SKM-1 (cell line): ENCODE measurements at regions not wholly inside any gene's neighbourhood (a gene's known extent, or its start where the extent isn't known, plus 50 kb on each side); places are given as distances from the start of the nearest gene placed in this dataset.

ENCODE experiments used
- DNase-seq: peaks from one replicate; lab custom pipeline; 2025; ENCODE audit not compliant: unreplicated experiment; lab: John Stamatoyannopoulos, UW

DNA sequence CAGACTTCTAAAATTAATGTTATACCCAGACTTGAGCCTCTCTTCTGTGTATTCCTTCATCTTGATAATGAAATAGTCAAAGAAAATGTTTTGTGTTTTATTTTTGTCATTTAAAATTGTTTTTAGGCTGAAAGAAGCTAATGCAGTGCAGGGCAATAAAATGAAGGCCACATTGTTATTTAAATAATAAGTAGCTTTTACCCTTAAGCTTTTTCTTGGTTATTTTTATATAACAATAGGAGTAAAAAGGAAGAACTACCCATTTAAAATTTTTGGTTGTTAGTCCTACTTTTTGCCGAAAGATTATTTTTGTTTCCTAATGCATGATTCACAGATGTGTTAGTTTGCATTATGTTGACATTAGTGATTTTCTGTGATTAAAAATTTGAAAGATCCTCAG, 181.0 kb upstream of the MEOX2 start:
- DNase-seq: no peak

DNA sequence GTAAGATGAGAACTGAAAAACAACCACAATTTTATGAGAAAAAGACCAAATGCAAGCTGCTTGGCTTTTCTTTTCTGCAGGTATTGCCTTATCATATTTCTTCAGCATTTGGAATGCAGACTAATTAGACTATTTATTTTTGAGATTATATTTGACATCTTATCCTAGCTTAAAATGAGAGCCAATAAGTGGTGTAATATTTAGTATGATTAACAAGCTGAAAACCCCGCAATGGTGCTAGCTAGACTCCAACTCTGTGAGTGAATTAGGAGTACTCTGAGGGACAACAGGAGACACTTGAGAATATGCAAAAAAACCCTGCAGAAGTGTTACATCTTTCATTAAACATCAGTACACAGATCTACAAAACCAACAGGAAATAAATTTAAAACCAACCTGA, 180.3 kb upstream of the MEOX2 start:
- DNase-seq: no peak

DNA sequence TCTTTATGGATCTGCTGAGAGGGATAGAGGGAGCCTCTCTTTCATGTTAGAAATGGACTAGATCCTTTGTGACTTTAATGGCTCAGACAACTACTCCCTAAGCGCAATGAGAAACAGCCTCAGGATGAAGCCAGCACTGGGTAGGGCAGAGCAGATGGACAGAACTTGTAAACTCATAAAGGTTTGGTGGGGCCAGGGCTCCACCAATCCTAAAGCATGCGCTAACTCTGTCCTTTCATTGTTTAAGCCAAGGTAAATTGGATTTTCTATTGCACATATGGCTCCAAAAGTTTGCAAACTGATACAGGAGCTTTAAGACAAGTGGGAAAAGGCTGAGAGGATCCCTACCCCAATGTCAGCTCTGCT, 178.1 kb upstream of the MEOX2 start:
- DNase-seq: no peak

DNA sequence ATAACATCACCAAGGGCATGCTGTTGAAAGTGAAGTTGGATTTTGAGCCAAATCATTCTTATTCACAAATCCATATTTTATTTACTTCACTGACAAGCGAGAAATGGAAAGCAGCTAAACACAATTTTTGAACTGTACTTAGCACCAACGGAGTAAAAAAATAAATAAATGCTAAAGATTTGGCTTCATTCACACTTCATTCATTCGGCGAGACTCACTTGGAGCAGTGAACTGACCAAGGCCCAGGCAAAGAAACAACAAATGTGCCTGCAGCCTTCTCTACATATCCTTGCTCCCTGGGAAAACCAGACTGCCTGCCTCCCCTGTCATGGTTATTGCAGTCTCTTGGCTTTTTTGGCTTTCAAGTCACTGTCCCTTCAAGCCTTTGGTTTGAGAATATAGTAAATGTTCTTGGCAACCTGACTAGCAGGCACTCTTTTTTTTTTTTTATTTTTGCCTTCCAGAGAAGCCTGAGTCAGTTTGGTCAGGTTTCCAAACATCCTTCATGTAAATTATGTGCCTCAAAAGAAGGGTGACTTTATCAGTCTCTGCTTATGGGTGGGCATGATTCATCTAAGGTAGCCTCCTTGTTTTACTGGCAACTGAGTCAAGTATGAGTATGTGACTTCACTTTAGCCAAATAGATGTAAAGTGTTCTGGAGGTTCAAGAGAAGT, 177.6 kb upstream of the MEOX2 start:
- DNase-seq: no peak

- no peak for DNase-seq
Measured at GRCh38 chr7:15862781-15863165, 176.3 kb upstream of the MEOX2 start.

- no peak for DNase-seq
Measured at GRCh38 chr7:15862016-15862780, 175.7 kb upstream of the MEOX2 start.

DNA sequence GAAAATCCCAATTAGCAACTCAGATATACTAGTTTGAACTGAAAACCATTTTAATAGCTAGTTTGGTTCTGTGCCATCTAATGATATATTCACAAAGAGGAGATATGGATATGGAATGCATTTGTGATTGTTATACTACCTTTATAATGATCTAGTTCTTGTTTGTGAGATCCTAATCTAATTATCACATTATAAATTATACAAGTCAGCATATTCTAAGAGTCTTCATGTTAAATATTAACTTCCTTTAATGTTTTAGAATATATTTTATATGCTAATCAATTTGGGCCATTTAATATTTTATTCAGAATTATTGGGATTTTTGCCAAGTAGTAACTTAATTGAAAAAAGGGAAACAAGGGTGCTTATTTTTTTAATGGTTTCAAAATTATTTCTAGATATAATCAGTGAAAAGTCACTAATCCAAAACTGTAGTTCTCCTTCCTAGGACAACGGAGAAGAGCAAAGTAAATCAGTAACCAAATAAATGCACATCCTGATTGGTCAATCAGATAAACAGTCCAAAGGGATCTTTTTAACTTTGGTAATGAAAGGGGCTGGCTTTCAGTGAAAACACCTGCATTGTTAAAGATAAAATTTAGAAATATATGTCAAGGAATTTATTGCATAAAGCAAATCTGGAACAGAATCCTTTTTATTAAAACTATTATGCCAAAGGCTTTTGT, 173.9 kb upstream of the MEOX2 start:
- no peak for DNase-seq

GRCh38 chr7:15857026-15857425, 170.5 kb upstream of the MEOX2 start:
- DNase-seq: no peak

DNA sequence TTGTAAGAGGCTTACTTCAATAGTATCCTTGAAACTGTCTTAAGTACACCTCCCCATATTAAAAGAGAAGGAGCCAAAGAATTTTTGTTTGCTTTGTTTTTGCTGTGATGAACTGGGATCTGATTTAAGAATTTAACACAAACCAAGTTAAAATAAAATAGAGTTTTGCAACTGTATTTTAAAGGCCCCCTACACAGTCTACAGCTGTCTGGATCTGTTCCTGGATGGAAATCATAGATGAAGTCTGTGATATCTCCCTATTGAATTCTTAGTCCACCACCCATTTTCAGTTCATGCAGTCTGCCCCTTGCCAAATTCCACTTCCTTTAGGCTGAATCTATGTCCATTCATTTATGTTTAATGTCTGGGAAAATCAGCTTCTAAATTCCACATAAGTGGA, 169.8 kb upstream of the MEOX2 start:
- no peak for DNase-seq

DNA sequence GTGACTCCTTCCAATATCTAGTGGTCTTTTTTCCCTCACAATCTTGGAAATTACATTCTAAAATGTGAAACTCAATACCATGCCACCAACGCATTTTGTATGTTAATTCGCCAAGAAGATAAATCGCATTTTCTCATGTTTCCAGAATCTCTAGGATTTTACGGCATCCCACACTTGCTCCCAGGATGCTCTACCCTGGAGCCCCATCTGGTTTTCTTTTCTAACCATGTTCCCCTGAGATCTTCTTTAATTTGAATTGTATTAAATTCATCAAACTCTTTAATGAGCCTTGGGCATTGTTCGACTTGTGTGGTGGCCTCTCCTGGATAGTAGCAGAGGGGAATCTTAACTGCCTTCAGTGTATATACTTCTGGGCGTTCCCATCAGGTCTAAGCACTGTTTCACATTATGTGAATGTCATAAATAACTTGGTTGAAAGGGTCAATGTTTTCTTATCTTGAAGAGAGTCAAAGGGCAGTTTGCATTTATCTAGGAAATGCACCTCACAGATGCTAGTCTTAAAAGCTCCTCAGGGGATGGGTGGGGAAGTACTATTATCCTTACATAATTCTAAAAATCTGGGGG, 169.1 kb upstream of the MEOX2 start:
- DNase-seq: no peak

DNA sequence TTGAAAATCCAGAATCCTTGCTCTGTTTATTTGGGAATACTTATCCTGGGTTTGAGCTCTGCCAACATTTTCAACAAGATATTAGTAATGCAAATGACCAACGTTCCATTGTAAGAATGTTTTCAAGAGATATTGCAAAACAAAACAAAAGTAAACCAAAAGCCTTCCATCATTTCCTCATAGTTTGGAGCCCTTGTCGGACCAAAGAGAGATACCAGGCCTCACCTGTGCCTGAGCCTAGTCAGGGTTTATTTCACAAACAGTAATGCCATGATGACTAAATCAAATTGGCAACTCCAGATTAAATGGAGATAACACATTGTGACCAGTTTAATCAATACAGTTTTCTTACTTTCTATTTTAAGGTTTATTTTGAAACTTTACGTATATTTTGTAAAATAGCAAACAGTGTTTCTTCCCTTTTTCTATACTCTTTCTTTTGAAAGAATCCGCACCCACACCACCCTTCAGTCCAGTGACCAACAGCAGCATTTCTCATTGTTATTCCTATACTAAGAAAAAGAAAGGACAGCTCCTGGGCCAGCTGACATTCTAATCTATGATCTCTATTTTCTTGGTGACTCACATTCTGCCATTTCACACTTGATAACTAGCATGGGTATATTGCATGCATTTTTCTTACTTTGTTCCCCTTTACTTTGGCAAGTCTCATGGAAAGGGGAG, 168.5 kb upstream of the MEOX2 start:
- DNase-seq: no peak

GRCh38 chr7:15853832-15854470, 167.5 kb upstream of the MEOX2 start:
- DNase-seq: no peak

DNA sequence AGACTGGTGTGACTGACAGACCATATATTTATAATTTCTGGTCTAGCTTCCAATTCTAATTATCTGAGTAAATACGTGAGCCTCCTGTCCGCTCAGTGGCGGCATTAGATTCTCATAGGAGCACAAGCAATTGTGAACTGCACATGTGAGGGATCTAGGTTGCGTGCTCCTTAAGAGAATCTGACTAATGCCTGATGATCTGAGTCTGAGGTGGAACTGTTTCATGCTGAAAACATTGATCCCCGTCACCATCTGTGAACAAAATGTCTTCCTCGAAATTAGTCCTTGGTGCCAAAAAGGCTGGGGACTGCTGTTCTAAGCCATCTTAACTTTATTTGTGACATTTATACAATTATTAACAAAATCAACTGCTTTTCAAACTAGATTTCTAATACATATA, 164.7 kb upstream of the MEOX2 start:
- DNase-seq: no peak

DNA sequence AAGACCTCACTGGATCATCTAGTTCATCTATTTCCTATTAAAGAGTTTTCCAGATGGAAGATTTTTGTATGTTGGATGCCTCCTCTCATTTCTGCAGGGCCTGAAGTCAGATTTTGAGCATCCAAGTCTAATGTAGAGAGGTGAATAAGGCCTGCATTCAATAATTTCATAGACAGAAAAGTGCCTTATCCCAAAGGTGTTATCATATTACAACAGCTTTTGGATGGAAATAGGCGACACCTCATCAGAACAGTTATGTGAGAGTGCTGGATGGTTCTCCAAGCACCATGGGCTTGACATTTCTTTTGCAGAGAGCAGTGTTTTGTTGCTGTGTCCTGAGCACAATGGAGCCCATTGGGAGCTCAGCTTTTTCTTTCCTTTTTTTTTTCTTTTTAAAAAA, 162.4 kb upstream of the MEOX2 start:
- no peak for DNase-seq

GRCh38 chr7:15848362-15848761, 161.9 kb upstream of the MEOX2 start:
- DNase-seq: no peak

- no peak for DNase-seq
Measured at GRCh38 chr7:15845868-15846267, 159.4 kb upstream of the MEOX2 start.

GRCh38 chr7:15845461-15845860, 159.0 kb upstream of the MEOX2 start:
- DNase-seq: no peak

GRCh38 chr7:15839416-15840100, 153.1 kb upstream of the MEOX2 start:
- no peak for DNase-seq

GRCh38 chr7:15838265-15838664, 151.8 kb upstream of the MEOX2 start:
- DNase-seq: no peak

DNA sequence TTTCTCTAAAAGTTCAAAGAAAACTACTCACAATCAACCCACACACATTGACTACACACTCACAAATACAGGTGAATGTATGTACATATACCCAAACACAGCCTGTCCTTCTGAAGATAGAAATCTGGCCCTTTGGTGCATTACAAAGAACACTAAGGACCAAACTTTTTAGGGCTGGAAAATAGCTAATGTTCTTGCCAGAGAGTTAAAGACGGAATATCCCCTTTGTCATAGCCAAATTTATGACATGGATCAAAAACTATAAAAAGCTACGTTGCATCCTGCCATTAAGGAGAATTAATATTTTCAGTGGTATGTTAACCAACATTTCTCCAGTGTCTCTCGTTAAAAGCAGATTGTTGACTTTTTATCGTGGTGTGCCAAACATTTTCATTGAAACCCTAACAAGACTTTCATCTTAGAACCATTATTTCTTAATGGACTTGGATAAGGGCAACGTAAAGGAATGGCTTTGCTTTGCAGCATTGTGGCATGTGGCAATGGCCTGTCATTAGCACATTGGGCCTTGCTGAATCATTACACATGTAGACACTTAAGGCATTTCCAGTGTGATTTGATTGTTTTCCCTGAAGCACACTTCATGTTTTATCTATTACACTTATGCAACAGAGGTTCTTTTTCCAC, 150.9 kb upstream of the MEOX2 start:
- no peak for DNase-seq
